HG03342 (cell line): ENCODE measurements at regions not wholly inside any gene's neighbourhood (a gene's known extent, or its start where the extent isn't known, plus 50 kb on each side); places are given as distances from the start of the nearest gene placed in this dataset.
"Not testable (repeated sequence)": the region's sequence is repeated elsewhere in the genome, so short reads cannot be mapped to it uniquely, and the experiment has no call there.

Experiments used
- ATAC-seq: cut with Tn5 transposase; IDR thresholded peaks from one replicate; pipeline ENCODE4 v1.9.1; 2021; ENCODE audit warnings: mild to moderate bottlenecking, moderate library complexity; ENCODE audit not compliant: unreplicated experiment

DNA sequence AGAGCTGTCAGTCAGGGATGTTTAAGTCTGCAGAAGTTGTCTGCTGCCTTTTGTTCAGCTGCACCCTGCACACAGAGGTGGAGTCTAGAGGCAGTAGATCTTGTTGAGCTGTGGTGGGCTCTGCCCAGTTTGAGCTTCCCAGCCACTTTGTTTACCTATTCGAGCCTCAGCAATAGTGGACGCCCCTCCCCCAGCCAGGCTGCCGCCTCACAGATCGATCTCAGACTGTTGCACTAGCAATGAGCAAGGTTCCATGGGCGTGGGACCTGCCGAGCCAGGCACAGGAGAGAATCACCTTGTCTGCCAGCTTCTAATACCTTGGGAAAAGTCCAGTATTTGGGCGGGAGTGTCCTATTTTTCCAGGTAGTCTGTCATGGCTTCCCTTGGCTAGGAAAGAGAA lies 225.1 kb upstream of the RASA1 start:
- ATAC-seq = no peak

- no peak for ATAC-seq
These were observed 219.5 kb upstream of the RASA1 start for GRCh38 chr5:87048156-87048555.

- not testable (repeated sequence) for ATAC-seq
These were observed 218.7 kb upstream of the RASA1 start for GRCh38 chr5:87049012-87049411.

GRCh38 chr5:87051502-87052113 lies 216.1 kb upstream of the RASA1 start:
- ATAC-seq = no peak

- no peak for ATAC-seq
These were observed 214.5 kb upstream of the RASA1 start for GRCh38 chr5:87053146-87053545.

GRCh38 chr5:87054821-87055220 lies 212.9 kb upstream of the RASA1 start:
- no peak for ATAC-seq

- ATAC-seq = no peak
These were observed 206.6 kb upstream of the RASA1 start for GRCh38 chr5:87061046-87061445.

- ATAC-seq = no peak
These were observed 198.4 kb upstream of the RASA1 start for GRCh38 chr5:87069311-87069710.

DNA sequence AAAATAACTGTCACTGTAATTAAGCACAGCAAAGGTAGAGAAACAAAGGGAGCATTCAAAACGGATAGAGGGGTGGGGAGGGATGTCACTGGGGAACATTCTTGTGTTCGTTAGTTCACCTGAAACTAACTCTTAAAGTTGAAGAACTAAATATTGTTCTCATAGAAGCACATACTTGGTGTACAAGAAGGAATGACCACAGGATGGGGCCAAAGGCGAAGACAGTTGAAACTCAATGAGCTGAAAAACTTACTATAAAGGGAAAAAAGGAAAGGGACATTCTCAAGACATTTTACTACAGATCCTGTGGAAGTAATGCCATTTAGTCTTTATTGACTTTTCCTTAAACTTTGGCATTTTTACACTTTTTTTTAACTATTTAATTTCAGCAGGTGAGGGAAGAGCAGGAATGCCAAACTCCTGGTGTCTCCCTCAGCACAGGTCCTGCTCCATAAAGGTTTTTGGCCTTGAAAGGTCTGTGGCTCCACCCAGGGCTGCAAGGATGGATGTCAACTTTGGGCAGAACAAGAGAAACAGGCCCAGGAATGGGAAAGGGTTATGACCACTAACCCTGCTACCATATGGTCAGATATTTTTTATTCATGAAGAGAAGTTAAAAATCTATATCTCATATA lies 197.6 kb upstream of the RASA1 start:
- peak; percentile 52 for ATAC-seq

GRCh38 chr5:87074072-87074471 lies 193.6 kb upstream of the RASA1 start:
- no peak for ATAC-seq

DNA sequence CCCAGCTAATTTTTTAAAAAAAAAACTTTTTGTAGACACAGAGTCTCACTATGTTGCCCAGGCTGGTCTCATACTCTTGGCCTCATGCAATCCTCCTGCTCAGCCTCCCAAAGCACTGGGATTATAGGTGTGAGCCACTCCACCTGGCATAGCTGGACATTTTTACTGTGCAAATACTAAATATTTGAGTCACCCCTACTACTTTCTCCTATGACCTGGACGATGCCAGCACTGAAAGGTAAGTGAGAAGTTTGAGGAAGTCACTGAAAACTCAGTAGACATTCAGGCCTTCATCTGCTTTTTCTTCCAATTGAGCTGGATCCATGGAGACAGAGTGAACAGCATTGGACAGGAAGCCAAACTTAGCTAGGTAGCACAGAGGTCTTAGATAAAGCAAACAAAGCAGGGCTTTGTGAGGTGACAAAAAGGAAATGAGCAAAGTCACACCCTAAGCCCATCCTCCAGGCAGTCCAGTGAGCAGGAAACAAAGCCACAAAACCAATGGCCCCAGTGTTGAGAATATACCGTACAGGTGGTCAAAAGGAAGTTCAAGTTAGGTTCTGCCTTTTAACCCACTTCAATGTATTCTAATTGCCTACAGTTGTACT lies 192.6 kb upstream of the RASA1 start:
- peak; percentile 94 for ATAC-seq

DNA sequence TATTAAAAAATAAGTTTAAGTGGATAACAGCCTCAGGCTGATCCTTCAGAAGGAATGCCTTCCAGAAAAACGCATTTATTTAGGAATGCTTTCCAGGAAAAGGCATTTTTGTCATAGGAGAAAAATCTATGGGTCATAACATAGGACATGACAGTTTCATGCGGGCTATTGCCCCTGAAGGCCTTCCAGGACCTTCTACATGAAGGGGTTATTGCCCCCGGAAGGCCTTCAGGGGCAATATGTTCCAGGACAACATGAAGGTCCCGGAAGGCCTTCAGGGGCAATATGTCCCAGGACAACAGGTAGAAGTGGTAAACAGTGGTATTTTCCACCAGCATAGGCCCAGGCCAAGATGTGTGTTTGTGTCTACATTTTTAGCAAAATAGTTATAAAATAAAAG lies 191.3 kb upstream of the RASA1 start:
- no peak for ATAC-seq

GRCh38 chr5:87076931-87077330 lies 190.8 kb upstream of the RASA1 start:
- no peak for ATAC-seq

GRCh38 chr5:87079219-87079618 lies 188.5 kb upstream of the RASA1 start:
- ATAC-seq = no peak

DNA sequence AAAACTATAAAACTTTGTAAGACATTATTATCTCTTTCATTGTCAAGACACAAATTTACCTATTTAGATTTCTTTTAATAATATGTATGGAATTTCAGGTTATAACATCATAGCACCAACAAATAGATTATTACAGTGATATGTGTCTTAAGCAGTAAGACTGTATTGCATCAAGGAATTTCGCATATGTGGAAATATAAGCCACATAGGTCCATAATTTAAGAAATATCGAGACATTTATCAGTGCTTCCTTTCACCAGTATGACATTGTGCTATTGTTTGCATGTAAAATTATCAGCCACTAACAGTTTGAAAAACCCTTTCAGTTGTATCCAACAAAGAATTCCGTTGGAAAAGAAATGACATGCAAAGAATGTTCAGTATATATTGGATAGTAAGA lies 186.7 kb upstream of the RASA1 start:
- ATAC-seq = peak; percentile 15

GRCh38 chr5:87081511-87082372 lies 185.9 kb upstream of the RASA1 start:
- peak; percentile 94 for ATAC-seq

DNA sequence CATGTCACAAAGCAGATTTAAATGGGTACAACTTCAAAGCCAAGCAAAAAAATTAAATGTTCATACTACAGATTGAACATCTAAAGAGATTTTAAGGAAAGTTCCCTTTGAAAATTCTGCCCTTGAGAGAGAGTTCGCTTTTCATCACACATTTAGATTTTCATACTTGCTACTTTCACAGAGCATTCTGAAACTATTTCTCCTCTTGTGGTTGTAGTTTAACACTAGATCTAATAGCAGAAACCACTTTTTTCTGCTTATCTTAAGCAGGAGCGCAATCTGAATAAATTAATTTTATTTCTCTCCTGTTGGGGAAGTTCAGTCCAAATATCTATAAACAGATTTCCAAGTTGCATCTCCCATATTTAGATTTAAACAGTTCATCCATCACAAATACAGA lies 173.3 kb upstream of the RASA1 start:
- ATAC-seq = no peak

- no peak for ATAC-seq
These were observed 172.8 kb upstream of the RASA1 start for GRCh38 chr5:87094833-87095232.

DNA sequence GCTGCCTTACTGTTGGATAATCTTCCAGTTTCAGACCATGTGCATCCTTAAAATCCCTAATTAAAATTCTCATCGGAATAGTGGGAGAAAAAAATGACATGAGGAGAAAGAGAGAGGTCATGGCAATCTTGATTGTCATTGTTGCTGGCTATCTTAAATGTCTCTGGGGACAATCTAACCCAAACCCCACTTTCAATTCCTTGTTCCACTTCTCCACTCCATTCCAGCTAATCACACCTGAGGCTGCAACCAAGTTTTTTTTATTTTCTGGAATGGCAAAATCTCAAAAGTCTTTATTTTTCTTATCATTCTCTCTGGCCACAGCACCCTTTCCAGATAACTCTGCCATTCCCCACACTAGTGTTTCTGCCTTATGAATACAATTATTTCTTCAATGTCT lies 171.9 kb upstream of the RASA1 start:
- ATAC-seq = no peak

DNA sequence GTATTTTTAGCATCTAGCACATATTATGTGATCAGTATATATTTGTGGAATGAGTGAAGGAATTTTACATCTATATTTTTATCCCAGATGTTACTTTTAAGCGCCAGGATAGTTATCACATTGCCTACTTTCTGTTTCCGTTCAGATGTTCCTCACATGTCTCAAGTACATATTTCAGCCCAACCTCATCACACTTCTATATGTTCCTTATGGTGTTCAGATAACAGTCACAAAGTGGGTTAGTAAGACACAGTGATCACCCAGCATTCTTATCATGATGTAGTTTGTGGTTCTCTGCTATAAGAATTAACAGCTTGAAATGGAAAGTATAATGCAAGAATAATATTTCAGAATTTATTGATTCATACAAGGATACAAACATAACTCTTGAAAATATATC lies 170.0 kb upstream of the RASA1 start:
- ATAC-seq = no peak

DNA sequence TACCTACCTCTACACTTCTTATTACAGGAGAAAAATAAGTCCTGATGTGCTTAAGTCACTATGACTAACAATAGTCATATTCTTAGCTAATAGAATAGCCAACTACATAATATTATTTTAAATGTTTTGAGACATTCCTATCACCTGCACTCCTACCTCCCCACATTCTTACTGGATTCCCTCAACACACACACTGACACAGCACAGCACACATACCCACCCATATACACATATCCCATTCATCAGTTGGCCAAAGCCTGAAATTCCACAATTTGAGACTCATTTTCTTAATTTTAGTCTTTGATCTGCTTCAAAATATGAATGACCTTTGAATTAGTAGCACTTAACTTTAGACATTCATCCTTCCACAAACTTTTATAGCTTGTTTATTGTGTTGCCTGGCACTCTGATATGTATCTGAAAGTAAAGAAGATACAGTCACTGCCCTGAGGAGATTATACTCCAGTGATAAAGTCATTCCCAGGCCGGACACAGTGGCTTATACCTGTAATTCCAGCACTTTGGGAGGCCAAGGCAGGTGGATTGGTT lies 168.3 kb upstream of the RASA1 start:
- no peak for ATAC-seq
